Lower leg skin (tissue), 4 donors: ENCODE measurements at regions not wholly inside any gene's neighbourhood (a gene's known extent, or its start where the extent isn't known, plus 50 kb on each side); places are given as distances from the start of the nearest gene placed in this dataset.

Experiments
- DNase-seq, 2 donors: peaks; one replicate each; pipeline ENCODE4 v3.0.0-alpha.2; 2019; ENCODE audit warnings: low spot score in 2 of 2
- H3K4me3 ChIP-seq: fragments of 200-600 bp; sonication (generic); 2 replicates; pipeline ENCODE4 v1.5.1; 2017; ENCODE audit warnings: mild to moderate bottlenecking, low read depth; ENCODE audit not compliant: poor library complexity, severe bottlenecking
- CTCF ChIP-seq, 3 donors: fragments of 450-650 bp; IDR thresholded peaks; one replicate each; pipeline ENCODE4 v1.5.1; 2016; ENCODE audit warnings: antibody characterized with exemption in 3 of 3, mild to moderate bottlenecking in 3 of 3, moderate library complexity in 2 of 3
- POLR2A ChIP-seq, 2 donors: fragments of 450-650 bp; IDR thresholded peaks; one replicate each; pipeline ENCODE4 v1.6.1; 2016 to 2017; ENCODE audit warnings: antibody characterized with exemption in 2 of 2, mild to moderate bottlenecking in 1 of 2, moderate library complexity in 1 of 2
- WGBS, 2 donors: methylation state at CpG; one replicate each; pipeline ENCODE4 v1.1.5; 2018; 5-methylcytosine and 5-hydroxymethylcytosine counted together
- intact Hi-C: fragments of 100-400 bp; cut with DNase I; formaldehyde crosslinking; loops from one replicate; pipeline ENCODE4 v1.15.0; 2023; ENCODE audit warnings: low total_unique reads

- DNase-seq, result no peak
- no peak overlapping the region for H3K4me3 ChIP-seq
- intact Hi-C loops, result no loop called here
- TF ChIP-seq POLR2A (IDR thresholded peaks at IDR 0.05), result no peak
- no peak for TF ChIP-seq CTCF (IDR thresholded peaks at IDR 0.05)
Observed at GRCh38 chr3:159169828-159170227, 368.0 kb downstream of the MFSD1 start.

GRCh38 chr3:159170436-159171003 is 368.7 kb downstream of the MFSD1 start:
- intact Hi-C loops, result no loop called here
- TF ChIP-seq POLR2A (IDR thresholded peaks at IDR 0.05) (no peak), CTCF (IDR thresholded peaks at IDR 0.05) (no peak)
- no peak overlapping the region for H3K4me3 ChIP-seq
- 79 to 81% methylated on average over 4 of the region's 4 CpGs for WGBS, 2 donors
- DNase-seq, result no peak

- WGBS, 2 donors, result 46 to 62% methylated on average over 3 of the region's 3 CpGs
- DNase-seq, result no peak
- TF ChIP-seq POLR2A (IDR thresholded peaks at IDR 0.05), result no peak
- H3K4me3 ChIP-seq, result no peak overlapping the region
- intact Hi-C loops, result no loop called here
Observed at GRCh38 chr3:159171333-159171732, 369.5 kb downstream of the MFSD1 start.

GRCh38 chr3:159172473-159172872 is 370.6 kb downstream of the MFSD1 start:
- intact Hi-C loops, result no loop called here
- DNase-seq, result no peak
- 58 to 64% methylated on average over 2 of the region's 2 CpGs for WGBS, 2 donors
- no peak overlapping the region for H3K4me3 ChIP-seq
- no peak for TF ChIP-seq POLR2A (IDR thresholded peaks at IDR 0.05)
- no peak for TF ChIP-seq CTCF (IDR thresholded peaks at IDR 0.05)

GRCh38 chr3:159174715-159175692 is 373.1 kb downstream of the MFSD1 start:
- no peak for TF ChIP-seq CTCF (IDR thresholded peaks at IDR 0.05)
- TF ChIP-seq POLR2A (IDR thresholded peaks at IDR 0.05), result no peak
- no peak overlapping the region for H3K4me3 ChIP-seq
- 58 to 64% methylated on average over 7 of the region's 7 CpGs for WGBS, 2 donors
- DNase-seq, result no peak
- intact Hi-C loops, result no loop called here

- no peak overlapping the region for H3K4me3 ChIP-seq
- 86 to 89% methylated on average over 4 of the region's 4 CpGs for WGBS, 2 donors
- no peak for DNase-seq
- intact Hi-C loops, result no loop called here
- TF ChIP-seq CTCF (IDR thresholded peaks at IDR 0.05) (no peak), POLR2A (IDR thresholded peaks at IDR 0.05) (no peak)
Observed at GRCh38 chr3:159178209-159178897, 376.5 kb downstream of the MFSD1 start.
